ENCODE measurements at regions not wholly inside any gene's neighbourhood (a gene's known extent, or its start where the extent isn't known, plus 50 kb on each side); places are given as distances from the start of the nearest gene placed in this dataset.

DNA sequence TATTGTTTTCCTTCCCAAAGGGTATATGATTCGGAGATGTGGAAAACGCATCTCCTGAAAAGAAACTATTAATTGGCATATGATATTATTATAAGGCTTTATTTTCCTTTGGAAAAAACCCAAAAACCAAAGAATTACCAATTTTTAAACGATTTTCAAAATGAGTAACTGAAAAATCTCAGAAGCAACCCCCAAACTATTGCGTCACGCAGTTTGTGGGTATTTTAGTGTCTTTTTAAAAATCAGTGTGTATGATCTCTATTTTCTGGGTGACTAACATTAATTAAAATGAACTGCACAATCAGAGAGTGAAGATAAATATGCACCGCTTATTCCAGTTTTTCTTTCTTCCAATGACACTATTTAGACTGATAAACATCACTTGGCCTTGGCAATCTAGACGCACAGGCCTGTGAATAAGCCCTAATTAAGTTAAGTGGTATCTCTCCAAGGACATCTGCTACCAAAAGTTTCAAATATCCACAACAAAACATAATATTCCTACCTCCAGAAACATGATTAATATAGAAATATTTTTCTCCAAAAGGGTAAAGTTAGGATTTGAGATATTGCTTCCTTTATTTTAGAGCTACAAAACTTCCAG, 511.5 kb upstream of the FAM241A start:
- DNase-seq, result no peak

- DNase-seq, result no peak
These were observed 509.6 kb upstream of the FAM241A start for GRCh38 chr4:111635646-111636045.

GRCh38 chr4:111636961-111637585, 508.2 kb upstream of the FAM241A start:
- DNase-seq, result no peak

DNA sequence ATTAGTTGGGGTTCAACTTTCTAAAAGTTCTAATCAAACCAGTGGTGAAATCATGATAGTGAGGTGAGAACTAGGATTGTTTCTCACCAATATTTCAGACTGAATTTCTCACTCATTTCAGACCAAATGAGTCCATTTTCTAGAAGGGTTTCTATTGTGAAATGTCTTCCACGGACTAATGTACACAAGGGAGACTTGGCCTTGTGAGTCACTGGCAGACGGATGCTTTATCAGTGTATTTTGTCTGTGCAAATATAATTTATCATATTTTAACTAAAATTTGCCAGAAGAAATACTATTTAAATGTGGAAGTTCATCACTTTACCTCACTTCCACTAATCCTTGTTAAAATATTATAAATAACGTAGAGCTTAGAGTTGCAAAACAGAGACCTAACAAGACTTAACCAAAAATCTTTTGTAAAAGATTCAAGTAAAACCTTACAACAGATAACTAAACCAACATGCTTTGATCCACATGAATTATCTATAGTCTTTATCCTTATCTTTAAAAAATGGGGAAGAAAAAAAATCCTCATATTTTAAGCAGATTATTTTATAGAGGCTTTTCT, 506.0 kb upstream of the FAM241A start:
- no peak for DNase-seq

DNA sequence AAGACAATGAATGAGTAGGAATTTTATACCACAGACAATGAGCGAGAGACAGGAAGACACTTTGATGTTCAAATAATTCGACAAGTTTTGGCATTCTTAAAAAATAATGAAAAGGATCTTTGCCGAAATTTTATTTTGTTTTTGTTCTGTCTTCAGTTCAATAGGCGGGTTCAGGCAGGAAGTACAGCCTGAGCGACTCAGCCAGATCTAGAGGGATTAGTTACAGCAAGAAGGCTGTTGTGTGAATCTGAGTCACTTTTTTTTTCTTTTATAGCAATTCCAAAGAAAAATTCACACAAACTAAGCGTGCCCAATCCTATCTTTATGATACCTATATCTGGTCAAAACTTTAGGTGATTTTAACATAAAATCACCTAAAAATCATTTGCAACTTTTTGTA, 505.4 kb upstream of the FAM241A start:
- DNase-seq, result no peak

DNA sequence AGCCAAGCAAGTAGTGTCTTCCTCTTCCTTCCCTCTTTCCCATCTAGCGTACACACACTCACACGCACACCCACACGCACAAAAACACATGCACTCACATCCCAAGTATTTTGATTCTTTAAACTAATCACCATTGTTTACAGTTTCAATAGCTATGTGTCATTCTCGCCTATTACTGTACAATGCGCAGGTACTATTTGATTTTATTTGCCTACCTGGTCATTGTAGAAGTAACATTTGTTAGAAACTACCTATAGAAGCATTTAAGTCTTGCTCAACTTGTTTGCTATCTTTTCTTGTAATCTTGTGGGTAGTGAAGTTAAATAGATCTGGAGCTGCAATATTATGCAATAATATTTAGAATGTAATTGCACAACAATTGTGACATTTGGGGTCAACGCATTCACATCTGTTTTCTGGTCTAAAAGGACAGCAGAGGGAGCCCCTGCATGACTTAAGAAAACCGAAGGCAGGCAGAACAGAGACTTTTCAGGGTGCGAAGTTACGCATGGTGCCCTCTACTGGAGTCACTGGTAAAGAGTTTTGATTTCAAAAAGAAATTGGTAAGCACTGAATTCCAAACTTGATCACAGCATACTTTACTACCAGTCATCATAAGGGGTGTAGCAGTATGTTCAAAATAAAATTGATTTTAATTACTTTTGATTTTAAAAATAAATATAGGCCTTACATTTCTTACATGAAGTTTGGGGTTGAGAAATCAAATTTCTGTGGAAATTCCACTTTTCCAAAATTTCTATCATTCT, 503.3 kb upstream of the FAM241A start:
- DNase-seq, result no peak

GRCh38 chr4:111648056-111648455, 497.2 kb upstream of the FAM241A start:
- DNase-seq, result no peak

DNA sequence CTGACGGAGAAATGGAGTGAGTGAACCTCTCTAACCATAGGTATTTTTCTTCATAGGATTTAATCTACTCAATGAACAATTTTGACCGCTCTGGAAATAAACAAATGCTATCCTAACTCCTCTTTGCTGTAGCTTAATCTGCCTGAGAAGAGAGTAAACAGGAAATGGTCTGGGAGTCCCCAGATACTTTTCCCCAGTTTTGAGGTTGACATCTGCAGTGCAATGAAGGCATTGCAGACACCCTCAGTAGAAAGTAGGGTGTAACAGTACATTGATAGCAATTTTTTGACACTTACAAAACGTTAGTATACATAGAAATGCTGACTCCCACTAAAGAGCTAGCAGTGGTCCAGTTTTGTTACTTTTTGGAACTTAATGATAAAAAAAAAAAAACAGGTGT, 495.9 kb upstream of the FAM241A start:
- DNase-seq, result no peak

DNA sequence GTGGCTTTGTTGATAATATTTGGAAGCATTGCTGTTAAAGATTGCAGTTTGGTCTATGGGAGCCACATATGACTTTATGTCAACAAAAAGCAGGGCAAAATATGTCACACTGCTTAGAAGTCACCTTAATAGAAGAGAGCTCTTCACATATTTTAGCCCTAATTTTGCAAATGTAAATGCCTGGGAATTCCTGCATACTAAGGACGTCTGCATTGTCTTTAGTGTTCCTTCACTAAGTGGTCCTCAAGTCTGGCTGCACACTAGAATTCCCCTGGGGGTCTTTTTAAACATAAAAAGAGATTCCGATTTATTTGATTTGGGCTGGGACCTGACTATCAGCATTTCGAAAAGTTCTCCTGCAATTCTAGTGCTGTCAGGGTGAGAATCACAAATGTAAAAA, 495.1 kb upstream of the FAM241A start:
- no peak for DNase-seq

GRCh38 chr4:111650674-111651086, 494.6 kb upstream of the FAM241A start:
- no peak for DNase-seq

DNA sequence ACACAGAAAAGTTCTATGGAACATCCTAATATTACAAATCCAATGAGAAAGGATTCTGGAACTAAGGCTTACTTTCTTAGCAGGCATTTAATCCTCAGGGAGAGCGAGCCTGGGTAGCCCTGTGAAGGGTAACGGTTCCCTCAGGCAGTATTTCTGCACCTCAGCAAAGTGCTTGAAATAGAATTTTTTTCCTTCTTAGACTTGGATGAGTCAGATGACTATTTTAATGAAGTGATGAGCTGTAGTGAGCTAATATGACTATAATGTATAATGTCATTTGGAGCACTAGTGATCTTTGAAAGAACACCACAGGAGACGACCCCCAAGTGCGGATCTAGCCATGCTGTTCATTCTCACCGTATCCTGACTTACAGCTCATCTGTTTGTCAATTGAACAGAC, 493.0 kb upstream of the FAM241A start:
- DNase-seq, result no peak

- DNase-seq, result no peak
These were observed 492.3 kb upstream of the FAM241A start for GRCh38 chr4:111652986-111653385.

DNA sequence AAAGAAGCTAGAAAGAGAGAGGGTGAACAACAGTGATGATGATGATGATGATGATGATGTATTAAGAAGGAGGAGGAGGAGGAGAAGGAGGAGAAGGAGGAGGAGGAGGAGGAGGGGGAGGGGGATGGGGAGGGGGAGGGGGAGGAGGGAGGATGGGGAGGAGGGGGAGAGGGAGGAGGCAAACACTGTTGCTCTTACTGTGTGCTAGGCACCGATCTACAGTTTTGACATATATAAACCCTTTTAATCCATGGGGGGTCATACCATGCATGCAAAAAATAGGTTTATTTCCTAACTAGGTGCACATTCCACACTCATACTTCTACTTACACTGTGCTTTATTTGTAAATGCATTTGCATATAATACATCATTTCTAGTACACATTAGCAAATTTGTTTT, 482.8 kb upstream of the FAM241A start:
- DNase-seq, result no peak

GRCh38 chr4:111664308-111664945, 480.8 kb upstream of the FAM241A start:
- DNase-seq, result no peak

- no peak for DNase-seq
These were observed 478.4 kb upstream of the FAM241A start for GRCh38 chr4:111666826-111667360.

DNA sequence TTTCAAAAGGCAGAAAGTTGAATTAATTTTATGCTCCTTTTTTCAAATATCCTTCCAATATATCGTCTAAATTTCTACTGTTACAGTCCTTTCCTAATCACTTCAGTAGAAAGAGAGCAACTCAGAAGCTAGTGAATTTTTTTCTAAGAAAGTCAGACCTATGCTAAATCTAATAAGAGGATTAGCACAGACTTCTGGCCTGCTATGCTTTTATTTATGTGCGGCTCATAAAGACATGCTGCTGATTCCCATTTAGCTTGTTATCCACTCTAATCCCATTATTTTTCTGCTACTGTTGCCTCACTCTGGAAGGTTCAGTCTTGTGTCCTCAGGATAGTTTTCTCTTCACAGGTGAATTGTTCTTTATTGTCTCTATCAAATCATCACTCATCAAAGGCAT, 473.5 kb upstream of the FAM241A start:
- no peak for DNase-seq

DNA sequence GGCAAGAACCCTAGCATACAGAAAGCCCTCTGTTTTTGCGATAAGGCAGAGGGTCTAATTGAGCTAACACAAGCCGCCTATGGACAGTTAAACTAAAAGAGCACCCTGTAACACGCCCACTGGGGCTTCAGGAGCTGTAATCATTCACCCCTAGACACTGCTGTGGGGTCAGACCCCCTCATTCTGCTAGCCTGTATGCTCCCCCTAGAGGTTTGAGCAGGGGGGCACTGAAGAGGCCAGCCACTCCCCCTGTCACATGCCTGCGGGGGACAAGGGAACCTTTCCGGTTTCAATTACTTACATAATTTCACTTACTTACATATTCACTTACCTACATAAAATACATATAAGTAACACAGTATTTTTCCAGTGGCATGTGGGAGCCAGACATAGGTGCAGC, 469.5 kb upstream of the FAM241A start:
- DNase-seq, result no peak

DNA sequence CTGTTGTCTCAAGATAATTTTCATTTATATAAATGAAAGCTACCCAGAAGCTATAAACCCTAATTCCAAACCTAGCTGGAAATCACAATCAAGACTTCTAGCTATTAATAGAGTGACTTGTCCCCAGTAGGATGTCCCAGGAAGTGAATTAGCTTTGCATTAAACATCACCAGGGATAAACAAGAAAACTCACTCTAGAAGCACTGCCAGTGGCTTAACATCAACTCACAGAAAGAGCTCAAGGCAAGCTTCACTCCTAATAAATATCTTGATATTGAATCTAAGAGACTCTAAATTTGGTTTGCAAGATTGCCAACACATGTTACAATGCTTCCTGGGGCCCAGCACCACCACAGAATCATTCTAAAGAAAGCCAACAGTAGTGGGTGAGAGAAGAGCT, 468.7 kb upstream of the FAM241A start:
- DNase-seq, result no peak

DNA sequence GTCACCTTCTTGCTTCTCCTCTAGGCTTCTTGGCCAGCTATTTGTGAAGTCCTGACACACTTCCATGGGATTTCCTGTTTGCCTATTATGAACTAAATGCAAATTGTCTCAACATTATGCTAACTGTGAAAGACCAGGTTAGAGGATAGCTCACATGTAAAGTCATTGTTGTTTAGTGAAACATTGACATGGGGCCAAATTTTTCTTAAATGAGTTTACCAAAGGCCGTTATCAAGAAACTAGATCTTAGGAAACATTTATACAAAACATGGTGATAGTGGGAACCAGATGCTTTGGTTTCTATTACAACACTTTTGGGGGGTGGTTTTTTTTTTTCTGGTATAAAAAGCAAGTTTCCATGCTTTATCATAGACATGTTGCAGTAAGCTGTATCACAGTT, 466.8 kb upstream of the FAM241A start:
- no peak for DNase-seq

DNA sequence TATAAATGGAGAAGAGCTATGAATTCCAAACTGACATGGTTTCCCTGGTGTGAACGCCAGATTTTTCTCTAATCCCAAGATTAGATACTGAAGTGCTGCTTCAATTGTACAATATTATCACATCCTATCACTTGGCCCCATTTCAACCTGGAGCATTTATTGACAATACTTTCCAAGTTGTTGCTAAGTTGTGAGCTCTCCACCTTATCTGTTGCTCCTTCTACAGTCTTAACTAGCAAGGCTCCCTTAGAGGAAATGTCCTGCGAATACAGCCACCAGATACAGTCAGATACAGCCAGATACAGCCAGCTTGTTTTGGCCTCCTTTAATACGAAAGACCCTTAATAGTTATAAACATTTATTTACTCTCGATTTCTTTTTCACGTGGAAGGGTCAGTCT, 466.3 kb upstream of the FAM241A start:
- DNase-seq, result no peak

DNA sequence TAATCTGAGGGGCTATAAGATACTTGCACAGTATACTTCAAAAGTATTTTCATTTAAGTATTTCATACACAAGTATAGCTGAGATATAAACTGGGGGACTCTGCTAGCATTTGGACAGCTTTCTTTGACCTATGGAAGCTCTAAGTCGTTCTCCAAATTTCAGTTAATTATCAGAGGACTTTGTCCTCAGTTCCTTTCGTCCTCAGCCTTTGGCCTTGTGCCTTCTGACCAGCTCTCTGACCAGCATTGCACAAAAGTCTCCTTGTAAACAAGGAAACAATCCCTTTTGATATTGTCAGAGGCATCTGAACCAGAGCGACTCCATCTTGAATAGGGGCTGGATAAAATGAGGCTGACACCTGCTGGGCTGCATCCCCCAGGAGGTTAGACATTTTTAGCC, 464.0 kb upstream of the FAM241A start:
- no peak for DNase-seq

DNA sequence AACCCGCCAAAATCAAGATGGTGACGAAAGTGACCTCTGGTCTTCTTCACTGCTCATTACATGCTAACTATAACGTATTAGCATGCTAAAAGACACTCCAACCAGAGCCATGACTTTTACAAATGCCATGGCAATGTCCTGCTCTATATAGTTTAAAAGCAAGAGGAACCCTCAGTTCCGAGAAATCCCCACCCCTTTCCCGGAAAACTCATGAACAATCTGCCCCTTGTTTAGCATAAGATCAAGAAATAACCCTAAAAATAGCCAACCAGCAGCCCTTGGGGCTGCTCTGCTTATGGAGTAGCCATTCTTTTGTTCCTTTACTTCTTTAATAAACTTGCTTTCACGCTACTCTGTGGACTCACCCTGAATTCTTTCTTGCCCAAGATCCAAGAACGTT, 463.5 kb upstream of the FAM241A start:
- DNase-seq, result no peak

- DNase-seq, result no peak
These were observed 460.0 kb upstream of the FAM241A start for GRCh38 chr4:111685205-111685604.

Data from activated T-cell treated with anti-CD3 and anti-CD28 coated beads for 4 hours (primary cell).